ENCODE measurements at regions not wholly inside any gene's neighbourhood (a gene's known extent, or its start where the extent isn't known, plus 50 kb on each side); places are given as distances from the start of the nearest gene placed in this dataset.
A peak's percentile ranks its signal among the peaks of the same experiment; 100 is the strongest.
"Not testable (repeated sequence)": the region's sequence is repeated elsewhere in the genome, so short reads cannot be mapped to it uniquely, and the experiment has no call there.

- not testable (repeated sequence) for DNase-seq; H3K9me3 ChIP-seq (ENCODE audit: severe bottlenecking); H3K27me3 ChIP-seq (ENCODE audit: insufficient read depth, low read depth, severe bottlenecking); H3K27ac ChIP-seq; H3K36me3 ChIP-seq; H3K4me3 ChIP-seq (ENCODE audit: low read depth, low read length)
Observed at GRCh38 chr9:42656789-42657188, 473.3 kb downstream of the SPATA31A6 start.

- not testable (repeated sequence) for H3K4me3 ChIP-seq (ENCODE audit: low read depth, low read length); H3K9me3 ChIP-seq (ENCODE audit: severe bottlenecking); H3K27me3 ChIP-seq (ENCODE audit: insufficient read depth, low read depth, severe bottlenecking); DNase-seq; H3K36me3 ChIP-seq; H3K27ac ChIP-seq
Observed at GRCh38 chr9:42657496-42657895, 474.0 kb downstream of the SPATA31A6 start.

- not testable (repeated sequence) for DNase-seq; H3K4me3 ChIP-seq (ENCODE audit: low read depth, low read length); H3K27me3 ChIP-seq (ENCODE audit: insufficient read depth, low read depth, severe bottlenecking); H3K36me3 ChIP-seq; H3K27ac ChIP-seq; H3K9me3 ChIP-seq (ENCODE audit: severe bottlenecking)
Observed at GRCh38 chr9:42697146-42697545, 513.7 kb downstream of the SPATA31A6 start.

- not testable (repeated sequence) for H3K4me3 ChIP-seq (ENCODE audit: low read depth, low read length); H3K27me3 ChIP-seq (ENCODE audit: insufficient read depth, low read depth, severe bottlenecking); H3K27ac ChIP-seq; H3K36me3 ChIP-seq; DNase-seq; H3K9me3 ChIP-seq (ENCODE audit: severe bottlenecking)
Observed at GRCh38 chr9:42702890-42703289, 519.4 kb downstream of the SPATA31A6 start.

GRCh38 chr9:42724841-42725835 is 541.7 kb downstream of the SPATA31A6 start:
- H3K27ac ChIP-seq; H3K9me3 ChIP-seq (ENCODE audit: severe bottlenecking); H3K4me3 ChIP-seq (ENCODE audit: low read depth, low read length); H3K36me3 ChIP-seq; H3K27me3 ChIP-seq (ENCODE audit: insufficient read depth, low read depth, severe bottlenecking): not testable (repeated sequence)
- DNase-seq = peak; percentile 37

GRCh38 chr9:42743030-42743814 is 559.8 kb downstream of the SPATA31A6 start:
- DNase-seq = peak; percentile 79
- not testable (repeated sequence) for H3K36me3 ChIP-seq; H3K27ac ChIP-seq; H3K4me3 ChIP-seq (ENCODE audit: low read depth, low read length); H3K27me3 ChIP-seq (ENCODE audit: insufficient read depth, low read depth, severe bottlenecking); H3K9me3 ChIP-seq (ENCODE audit: severe bottlenecking)
- peak; percentile 90 for TF ChIP-seq CTCF (IDR thresholded peaks at IDR 0.05; ENCODE audit: low read depth, low read length)

GRCh38 chr9:42757251-42757650 is 573.8 kb downstream of the SPATA31A6 start:
- not testable (repeated sequence) for DNase-seq; H3K4me3 ChIP-seq (ENCODE audit: low read depth, low read length); H3K36me3 ChIP-seq; H3K27ac ChIP-seq; H3K27me3 ChIP-seq (ENCODE audit: insufficient read depth, low read depth, severe bottlenecking); H3K9me3 ChIP-seq (ENCODE audit: severe bottlenecking)

GRCh38 chr9:42759320-42759719 is 575.9 kb downstream of the SPATA31A6 start:
- TF ChIP-seq CTCF (IDR thresholded peaks at IDR 0.05; ENCODE audit: low read depth, low read length) = peak; percentile 24; the same call in 1 of the 2 replicates
- not testable (repeated sequence) for H3K27me3 ChIP-seq (ENCODE audit: insufficient read depth, low read depth, severe bottlenecking); H3K9me3 ChIP-seq (ENCODE audit: severe bottlenecking); H3K27ac ChIP-seq; H3K4me3 ChIP-seq (ENCODE audit: low read depth, low read length); H3K36me3 ChIP-seq
- DNase-seq = peak; percentile 57

- not testable (repeated sequence) for DNase-seq; H3K27me3 ChIP-seq (ENCODE audit: insufficient read depth, low read depth, severe bottlenecking)
Observed at GRCh38 chr9:42782201-42782600, 598.7 kb downstream of the SPATA31A6 start.

GRCh38 chr9:42792725-42793124 is 609.3 kb downstream of the SPATA31A6 start:
- H3K27ac ChIP-seq; DNase-seq; H3K4me3 ChIP-seq (ENCODE audit: low read depth, low read length); H3K9me3 ChIP-seq (ENCODE audit: severe bottlenecking); H3K27me3 ChIP-seq (ENCODE audit: insufficient read depth, low read depth, severe bottlenecking); H3K36me3 ChIP-seq: not testable (repeated sequence)

More at GRCh38 chr9:42782201-42782600, 598.7 kb downstream of the SPATA31A6 start:
- not testable (repeated sequence) for H3K36me3 ChIP-seq; H3K27ac ChIP-seq; H3K9me3 ChIP-seq (ENCODE audit: severe bottlenecking); H3K4me3 ChIP-seq (ENCODE audit: low read depth, low read length)

- not testable (repeated sequence) for H3K27me3 ChIP-seq (ENCODE audit: insufficient read depth, low read depth, severe bottlenecking); H3K36me3 ChIP-seq; H3K27ac ChIP-seq; H3K9me3 ChIP-seq (ENCODE audit: severe bottlenecking); DNase-seq; H3K4me3 ChIP-seq (ENCODE audit: low read depth, low read length)
Observed at GRCh38 chr9:42798571-42798970, 615.1 kb downstream of the SPATA31A6 start.

- not testable (repeated sequence) for H3K27me3 ChIP-seq (ENCODE audit: insufficient read depth, low read depth, severe bottlenecking); H3K27ac ChIP-seq; H3K9me3 ChIP-seq (ENCODE audit: severe bottlenecking); H3K4me3 ChIP-seq (ENCODE audit: low read depth, low read length); H3K36me3 ChIP-seq; DNase-seq
Observed at GRCh38 chr9:42802716-42803115, 619.3 kb downstream of the SPATA31A6 start.

Measured in WERI-Rb-1 (cell line).